ENCODE measurements at regions not wholly inside any gene's neighbourhood (a gene's known extent, or its start where the extent isn't known, plus 50 kb on each side); places are given as distances from the start of the nearest gene placed in this dataset.

DNA sequence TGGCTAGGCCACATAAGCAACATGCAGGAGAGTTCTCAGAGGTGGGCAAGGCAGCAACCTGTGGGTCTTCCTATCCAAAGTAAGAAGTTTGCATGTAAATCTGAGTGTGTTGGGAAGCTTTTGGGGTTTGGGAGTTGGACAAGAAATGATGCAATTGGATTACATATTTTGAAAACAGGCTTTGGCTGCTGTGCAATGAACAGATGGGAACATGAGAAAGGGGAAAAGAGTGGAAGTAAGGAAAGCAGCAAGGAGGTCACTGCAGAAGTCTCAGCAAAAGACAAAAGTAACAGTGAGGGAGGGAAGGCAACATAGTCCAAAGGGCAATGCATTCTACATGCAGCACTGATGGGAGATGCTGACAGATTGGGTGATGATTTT is 61.1 kb upstream of the C10orf90 start:
- ChIA-PET POLR2A (no interaction called here), SMC1A (ENCODE audit: uncharacterized antibody, unreplicated experiment) (no interaction called here), RAD21 (ENCODE audit: unreplicated experiment) (no interaction called here), CTCF (no interaction called here)
- Histone ChIP-seq H3K79me2 (ENCODE audit: control insufficient read depth, insufficient read depth, low read length) (no peaks in the 10 kb centered on the region), H3K4me2 (ENCODE audit: control insufficient read depth, insufficient read depth) (no peak overlapping the region), H3K4me3 (no peak overlapping the region), H3K4me1 (ENCODE audit: control insufficient read depth, insufficient read depth, low read length) (no peaks in the 10 kb centered on the region), H3K9me3 (replicated peaks; ENCODE audit: control insufficient read depth, insufficient read depth, low read length) (no peaks in the 10 kb centered on the region), H3K27ac (ENCODE audit: control insufficient read depth, insufficient read depth) (no peak overlapping the region), H2AFZ (ENCODE audit: control insufficient read depth, low read depth, low read length) (no peak overlapping the region), H4K20me1 (ENCODE audit: control insufficient read depth, insufficient read depth) (no peaks in the 10 kb centered on the region), H3K9ac (ENCODE audit: control insufficient read depth, insufficient read depth, low read length) (no peak overlapping the region), H3K27me3 (replicated peaks in 1 of 2; ENCODE audit: control insufficient read depth in 2 of 2, insufficient read depth in 2 of 2, low read length in 1 of 2) (no peaks in the 10 kb centered on the region), H3K36me3 (ENCODE audit: control insufficient read depth in 2 of 2, insufficient read depth in 2 of 2, low read length in 1 of 2) (no peaks in the 10 kb centered on the region)
- DNase-seq (ENCODE audit: low read depth, low spot score) = no peak
- in situ Hi-C loops (cut with MboI) (no loop called here), intact Hi-C loops (cut with micrococcal nuclease; ENCODE audit: unreplicated experiment) (no loop called here)
- FAIRE-seq = no peak
- TF ChIP-seq NFYA (IDR thresholded peaks at IDR 0.05; ENCODE audit: borderline replicate concordance, low read depth, low read length) (no peak), MEF2B (IDR thresholded peaks at IDR 0.05; ENCODE audit: partially characterized antibody, poor library complexity, severe bottlenecking) (no peak), IRF4 (IDR thresholded peaks at IDR 0.05; ENCODE audit: low read depth, low read length) (no peak), ZBTB33 (IDR thresholded peaks at IDR 0.05) (no peak), CHD2 (IDR thresholded peaks at IDR 0.05; ENCODE audit: borderline replicate concordance, low read depth, low read length) (no peak), HDAC2 (IDR thresholded peaks at IDR 0.05) (no peak), ZNF207 (IDR thresholded peaks at IDR 0.05; ENCODE audit: borderline replicate concordance) (no peak), HDAC6 (IDR thresholded peaks at IDR 0.05; ENCODE audit: unreplicated experiment) (no peak), CUX1 (IDR thresholded peaks at IDR 0.05; ENCODE audit: insufficient replicate concordance, low read depth, low read length) (no peak), EED (IDR thresholded peaks at IDR 0.05; ENCODE audit: low read depth) (no peak), TCF3 (IDR thresholded peaks at IDR 0.05; ENCODE audit: borderline replicate concordance, insufficient read depth, low read depth, low read length) (no peak), PBX3 (IDR thresholded peaks at IDR 0.05; ENCODE audit: insufficient replicate concordance, low read depth, low read length) (no peak), FOS (IDR thresholded peaks at IDR 0.05; ENCODE audit: borderline replicate concordance, extremely low read depth, insufficient read length) (no peak)
- no peak for ATAC-seq
- no TSS peak for BruUV-seq (replicated peaks)

Measured in GM12878 (cell line).